T follicular helper cell (primary cell): ENCODE measurements at regions not wholly inside any gene's neighbourhood (a gene's known extent, or its start where the extent isn't known, plus 50 kb on each side); places are given as distances from the start of the nearest gene placed in this dataset.
"Not testable (repeated sequence)": the region's sequence is repeated elsewhere in the genome, so short reads cannot be mapped to it uniquely, and the experiment has no call there.

Experiments
- DNase-seq: peaks from one replicate; pipeline ENCODE4 v3.0.0-alpha.2; 2020; ENCODE audit warnings: low read depth

- DNase-seq = no peak
These were observed 661.3 kb upstream of the USP24 start for GRCh38 chr1:55876276-55877060.

- no peak for DNase-seq
These were observed 654.9 kb upstream of the USP24 start for GRCh38 chr1:55870106-55870505.

DNA sequence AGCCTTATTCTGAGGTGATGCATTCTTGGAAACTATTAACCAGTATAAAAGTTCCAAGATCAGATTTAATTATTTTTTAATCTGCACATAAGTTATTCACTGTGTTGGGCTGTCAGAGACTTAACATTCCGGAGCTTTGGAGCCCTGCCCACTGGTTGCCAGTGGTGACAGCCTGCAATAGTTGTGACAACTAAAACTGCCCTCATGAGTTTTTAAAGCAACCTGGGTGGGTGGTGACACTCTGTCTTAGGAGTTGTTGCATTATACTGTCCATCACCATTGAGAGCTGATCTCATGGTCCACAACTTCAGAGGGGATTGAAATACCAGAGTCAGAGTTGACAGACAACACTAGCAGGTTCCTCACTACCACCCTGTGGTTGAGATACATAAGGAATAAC, 653.9 kb upstream of the USP24 start:
- DNase-seq = no peak

- no peak for DNase-seq
These were observed 652.9 kb upstream of the USP24 start for GRCh38 chr1:55868026-55868425.

DNA sequence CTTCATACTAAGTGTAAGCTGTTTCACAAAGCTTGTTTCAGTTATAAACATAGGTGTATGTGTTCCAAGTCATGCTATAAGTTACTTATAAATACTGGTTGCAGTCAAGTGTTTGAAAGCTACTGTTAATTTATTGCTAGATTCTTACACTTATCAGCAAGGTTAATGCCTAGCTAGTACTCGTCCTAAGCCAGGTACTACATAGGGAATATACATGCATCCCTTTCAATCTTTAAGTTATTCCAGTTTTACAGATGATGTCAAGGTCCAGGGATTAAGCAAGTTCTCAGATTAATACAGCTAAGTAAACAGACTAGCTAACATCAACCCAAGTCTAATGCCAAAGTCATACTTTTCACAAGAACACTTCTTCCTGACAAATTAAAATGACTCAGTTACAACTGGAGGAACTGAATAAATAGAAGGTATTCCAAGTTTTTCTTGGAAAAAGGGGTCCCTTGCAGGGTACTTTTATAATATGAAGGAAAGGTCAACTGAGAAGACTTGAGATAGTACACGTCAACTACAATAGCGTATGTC, 652.2 kb upstream of the USP24 start:
- no peak for DNase-seq

DNA sequence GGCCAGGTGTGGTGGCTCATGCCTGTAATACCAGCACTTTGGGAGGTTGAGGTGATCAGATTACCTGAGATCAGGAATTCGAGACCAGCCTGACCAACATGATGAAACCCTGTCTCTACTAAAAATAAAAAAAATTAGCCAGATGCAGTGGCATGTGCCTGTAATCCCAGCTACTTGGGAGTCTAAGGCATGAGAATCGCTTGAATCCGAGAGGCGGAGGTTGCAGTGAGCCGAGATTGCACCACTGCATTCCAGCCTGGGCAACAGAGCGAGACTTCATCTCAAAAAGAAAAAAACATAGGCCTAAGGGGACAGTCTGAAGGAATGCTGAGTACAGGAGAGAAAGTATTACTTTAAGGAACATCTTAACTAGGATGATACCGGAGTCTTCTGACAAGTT, 650.6 kb upstream of the USP24 start:
- DNase-seq = not testable (repeated sequence)

GRCh38 chr1:55864251-55864650, 649.1 kb upstream of the USP24 start:
- no peak for DNase-seq

- DNase-seq = no peak
These were observed 646.6 kb upstream of the USP24 start for GRCh38 chr1:55861676-55862340.

DNA sequence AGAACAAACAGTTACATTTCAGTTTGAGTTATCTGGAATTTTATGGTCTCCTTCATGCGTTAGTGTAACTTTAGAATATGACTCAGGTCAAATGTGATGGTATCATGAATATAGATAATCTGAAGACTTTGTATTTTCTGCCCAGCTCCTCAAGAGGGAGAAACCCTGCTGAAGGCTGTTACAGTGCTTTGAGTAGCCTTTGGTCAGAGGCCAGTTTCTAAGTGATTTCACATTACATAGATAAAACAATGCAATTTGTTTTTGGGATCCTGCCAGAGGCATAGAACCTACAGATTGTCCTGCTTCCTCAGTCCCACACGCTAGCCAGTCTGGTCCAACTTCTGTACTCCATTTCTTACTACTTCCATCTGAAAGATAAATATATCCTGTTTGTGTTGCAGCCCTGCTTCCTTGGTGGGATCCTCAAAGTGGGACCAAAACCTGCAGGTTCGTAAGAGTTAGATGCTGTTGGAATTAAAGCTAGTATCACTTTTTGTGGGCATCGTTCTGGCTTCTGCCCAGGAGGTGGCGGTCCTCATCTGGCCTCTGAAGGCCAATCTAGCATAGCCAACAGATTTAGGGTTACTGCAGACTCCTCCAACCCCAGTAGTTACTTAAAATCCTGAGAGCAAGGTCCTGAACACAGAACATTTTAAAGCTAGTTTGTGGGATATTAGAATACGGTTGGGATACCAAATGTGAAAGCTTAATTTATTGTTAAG, 645.8 kb upstream of the USP24 start:
- no peak for DNase-seq

DNA sequence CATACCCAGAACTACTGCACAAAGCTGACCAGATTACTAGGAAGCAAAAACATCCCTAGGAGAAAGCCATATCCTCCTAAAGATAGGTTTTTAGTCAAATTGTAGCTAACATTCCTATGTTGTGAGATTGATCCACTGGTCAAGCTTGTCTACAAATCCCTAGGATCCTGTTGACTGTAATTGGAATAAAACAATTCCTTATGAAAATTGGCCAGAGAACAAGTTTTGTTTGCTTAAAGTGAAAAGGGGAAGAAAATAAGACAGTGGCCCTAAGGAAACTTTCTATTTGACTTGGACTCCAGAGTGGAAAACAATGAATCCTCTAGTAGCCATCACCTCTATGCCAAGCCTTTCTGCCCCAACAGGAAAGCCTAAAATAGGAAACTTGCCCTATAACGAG, 645.2 kb upstream of the USP24 start:
- no peak for DNase-seq

GRCh38 chr1:55854911-55855310, 639.7 kb upstream of the USP24 start:
- DNase-seq = no peak

- no peak for DNase-seq
These were observed 633.7 kb upstream of the USP24 start for GRCh38 chr1:55848906-55849305.

DNA sequence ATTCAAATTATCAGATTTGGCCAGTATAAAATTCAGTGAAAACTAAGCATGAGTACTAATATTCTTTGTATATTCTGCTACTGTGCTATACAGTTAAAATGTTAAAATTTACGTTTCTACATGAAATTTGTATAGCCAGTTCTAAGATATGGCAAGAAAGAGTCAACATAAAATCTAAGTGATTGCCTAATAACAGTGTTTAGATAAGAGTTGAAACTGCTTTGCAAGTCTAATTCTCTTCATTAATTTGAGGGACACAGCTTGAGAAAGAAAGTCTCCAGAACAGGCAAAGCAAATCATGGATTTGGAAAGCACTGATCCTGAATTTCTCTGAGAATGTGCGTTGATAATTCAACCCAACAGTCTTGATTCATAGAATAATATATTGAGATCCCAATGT, 630.9 kb upstream of the USP24 start:
- no peak for DNase-seq

GRCh38 chr1:55844322-55844721, 629.2 kb upstream of the USP24 start:
- DNase-seq = no peak

- DNase-seq = no peak
These were observed 624.5 kb upstream of the USP24 start for GRCh38 chr1:55839626-55840025.

GRCh38 chr1:55839221-55839620, 624.1 kb upstream of the USP24 start:
- DNase-seq = no peak

DNA sequence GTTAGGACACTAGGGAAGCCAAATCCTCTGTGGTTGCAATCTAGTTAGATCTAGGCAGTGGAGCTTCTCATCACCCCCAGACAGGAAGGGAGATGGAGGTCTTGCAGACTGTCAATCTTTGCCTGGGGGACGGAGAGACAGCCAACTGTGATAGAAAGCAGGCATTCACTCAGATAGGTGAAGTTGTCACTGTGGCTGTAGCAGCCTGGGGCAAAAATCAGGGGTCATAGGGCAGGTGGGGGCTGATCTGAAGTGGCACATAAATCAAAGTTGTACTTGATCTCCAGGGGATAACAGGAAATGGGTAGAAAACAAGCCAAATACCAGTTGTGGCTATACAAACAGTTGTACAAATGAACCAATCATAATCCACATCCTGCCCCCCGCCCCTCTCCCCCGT, 620.9 kb upstream of the USP24 start:
- DNase-seq = no peak

GRCh38 chr1:55833529-55834091, 618.4 kb upstream of the USP24 start:
- DNase-seq = no peak

DNA sequence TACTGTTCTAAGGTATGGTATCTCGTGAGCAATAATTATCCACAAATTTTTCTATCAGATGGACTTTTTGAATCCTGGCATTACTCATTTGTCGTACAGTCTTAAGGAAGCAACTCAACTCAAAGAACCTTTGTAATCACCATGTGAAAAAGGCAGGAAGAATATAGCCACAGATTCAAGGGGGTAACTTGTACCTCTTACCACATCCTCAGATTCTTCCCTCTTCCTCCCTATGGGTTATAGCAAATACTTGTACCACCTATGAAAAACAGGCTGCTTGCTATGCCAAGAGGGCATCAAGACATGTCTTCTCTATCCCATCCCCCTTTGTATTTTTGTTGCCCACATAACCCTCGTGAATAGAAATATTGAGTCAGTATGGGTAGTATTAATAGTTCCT, 616.6 kb upstream of the USP24 start:
- DNase-seq = no peak

DNA sequence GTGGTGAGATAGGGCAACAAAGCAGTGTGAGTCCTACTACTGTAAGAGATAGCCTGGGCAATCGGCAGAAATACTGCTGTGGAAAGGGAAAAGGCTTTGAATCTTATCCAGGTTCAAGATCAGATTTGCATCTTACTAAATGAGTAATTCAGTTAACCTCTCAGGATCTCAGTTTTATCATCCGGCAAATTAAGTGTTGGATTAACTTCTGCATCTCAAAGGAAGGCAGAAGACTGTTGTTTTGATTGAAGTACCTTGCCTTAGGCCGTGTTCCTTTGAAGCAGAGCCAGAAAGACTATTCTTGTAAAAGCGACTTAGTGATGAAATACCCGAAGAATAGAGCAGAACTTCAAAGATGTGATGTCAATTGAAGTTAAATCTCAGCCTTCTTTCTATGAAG, 612.9 kb upstream of the USP24 start:
- DNase-seq = no peak

GRCh38 chr1:55827350-55827749, 612.2 kb upstream of the USP24 start:
- DNase-seq = no peak

DNA sequence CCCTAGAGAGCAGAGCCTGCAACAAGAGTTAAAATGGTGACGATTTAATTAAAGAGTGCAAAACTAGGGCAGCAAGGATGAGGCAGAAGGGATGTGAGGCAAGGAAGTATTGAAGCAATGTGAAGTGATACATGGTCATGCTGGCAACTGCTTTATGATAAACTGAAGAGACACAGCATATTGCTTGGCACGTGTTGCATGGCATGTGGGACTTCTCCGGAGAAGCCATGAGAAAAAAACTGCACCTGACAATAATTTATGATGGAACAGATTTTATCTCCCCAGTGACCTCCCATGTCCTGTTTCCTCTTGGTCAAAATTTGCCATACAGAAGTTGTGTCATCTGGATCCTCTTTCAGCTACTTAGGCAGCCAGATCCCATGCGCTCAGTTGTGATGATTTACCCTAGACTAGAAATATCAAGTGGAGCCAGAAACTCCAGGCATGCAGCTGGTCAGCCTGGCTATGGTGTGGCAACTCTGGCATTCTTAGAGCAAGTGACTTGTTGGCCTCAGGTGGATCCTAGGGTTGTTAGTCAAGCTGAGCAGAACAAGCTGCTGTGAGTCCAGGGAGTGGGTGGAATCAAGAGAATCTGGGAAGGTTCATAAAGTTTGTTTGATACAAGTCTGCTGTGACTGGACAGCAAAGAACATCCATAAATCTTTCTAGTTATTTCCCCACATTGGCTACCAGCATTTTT, 611.4 kb upstream of the USP24 start:
- DNase-seq = no peak
